ENCODE measurements at regions not wholly inside any gene's neighbourhood (a gene's known extent, or its start where the extent isn't known, plus 50 kb on each side); places are given as distances from the start of the nearest gene placed in this dataset.

GRCh38 chr21:40967771-40968170 is 120.8 kb upstream of the DSCAM start:
- no peak for DNase-seq
- H3K4me1 Mint-ChIP-seq (ENCODE audit: low read depth, unreplicated experiment), result peaks cover 16% of the 10 kb centered on the region
- H3K36me3 Mint-ChIP-seq (ENCODE audit: unreplicated experiment), result no peaks in the 10 kb centered on the region
- peaks cover 3% of the 10 kb centered on the region for H3K9me3 Mint-ChIP-seq (ENCODE audit: unreplicated experiment)
- no peaks in the 10 kb centered on the region for H3K27me3 Mint-ChIP-seq (ENCODE audit: unreplicated experiment)
- no peak for TF ChIP-seq CTCF (IDR thresholded peaks at IDR 0.05; ENCODE audit: partially characterized antibody, unreplicated experiment)
- H3K4me3 Mint-ChIP-seq (ENCODE audit: unreplicated experiment), result no peak overlapping the region
- peak overlapping the region; percentile 64 for H3K27ac Mint-ChIP-seq (ENCODE audit: unreplicated experiment)

GRCh38 chr21:40972151-40972550 is 125.2 kb upstream of the DSCAM start:
- no peak for TF ChIP-seq CTCF (IDR thresholded peaks at IDR 0.05; ENCODE audit: partially characterized antibody, unreplicated experiment)
- Mint-ChIP-seq H3K4me1 (ENCODE audit: low read depth, unreplicated experiment) (peaks cover 16% of the 10 kb centered on the region), H3K27ac (ENCODE audit: unreplicated experiment) (no peak overlapping the region), H3K4me3 (ENCODE audit: unreplicated experiment) (no peak overlapping the region), H3K9me3 (ENCODE audit: unreplicated experiment) (peaks cover 3% of the 10 kb centered on the region), H3K27me3 (ENCODE audit: unreplicated experiment) (no peaks in the 10 kb centered on the region), H3K36me3 (ENCODE audit: unreplicated experiment) (no peaks in the 10 kb centered on the region)
- no peak for DNase-seq

GRCh38 chr21:40976198-40977109 is 129.5 kb upstream of the DSCAM start:
- H3K4me3 Mint-ChIP-seq (ENCODE audit: unreplicated experiment), result no peak overlapping the region
- H3K27me3 Mint-ChIP-seq (ENCODE audit: unreplicated experiment), result no peaks in the 10 kb centered on the region
- H3K27ac Mint-ChIP-seq (ENCODE audit: unreplicated experiment), result no peak overlapping the region
- no peak for DNase-seq
- H3K9me3 Mint-ChIP-seq (ENCODE audit: unreplicated experiment), result peaks cover 2% of the 10 kb centered on the region
- TF ChIP-seq CTCF (IDR thresholded peaks at IDR 0.05; ENCODE audit: partially characterized antibody, unreplicated experiment), result no peak
- peaks cover 3% of the 10 kb centered on the region for H3K4me1 Mint-ChIP-seq (ENCODE audit: low read depth, unreplicated experiment)
- H3K36me3 Mint-ChIP-seq (ENCODE audit: unreplicated experiment), result peaks cover 4% of the 10 kb centered on the region

- no peak overlapping the region for H3K4me3 Mint-ChIP-seq (ENCODE audit: unreplicated experiment)
- no peak overlapping the region for H3K27ac Mint-ChIP-seq (ENCODE audit: unreplicated experiment)
- no peak for TF ChIP-seq CTCF (IDR thresholded peaks at IDR 0.05; ENCODE audit: partially characterized antibody, unreplicated experiment)
- DNase-seq, result no peak
- no peaks in the 10 kb centered on the region for H3K4me1 Mint-ChIP-seq (ENCODE audit: low read depth, unreplicated experiment)
- H3K36me3 Mint-ChIP-seq (ENCODE audit: unreplicated experiment), result peaks cover 8% of the 10 kb centered on the region
- no peaks in the 10 kb centered on the region for H3K27me3 Mint-ChIP-seq (ENCODE audit: unreplicated experiment)
- peaks cover 1% of the 10 kb centered on the region for H3K9me3 Mint-ChIP-seq (ENCODE audit: unreplicated experiment)
These were observed 138.4 kb upstream of the DSCAM start for GRCh38 chr21:40985370-40985769.

GRCh38 chr21:40990366-40990765 is 143.4 kb upstream of the DSCAM start:
- Mint-ChIP-seq H3K4me3 (ENCODE audit: unreplicated experiment) (no peak overlapping the region), H3K9me3 (ENCODE audit: unreplicated experiment) (peaks cover under 1% of the 10 kb centered on the region), H3K4me1 (ENCODE audit: low read depth, unreplicated experiment) (no peaks in the 10 kb centered on the region), H3K27me3 (ENCODE audit: unreplicated experiment) (peaks cover 2% of the 10 kb centered on the region), H3K36me3 (ENCODE audit: unreplicated experiment) (no peaks in the 10 kb centered on the region), H3K27ac (ENCODE audit: unreplicated experiment) (no peak overlapping the region)
- DNase-seq, result no peak
- no peak for TF ChIP-seq CTCF (IDR thresholded peaks at IDR 0.05; ENCODE audit: partially characterized antibody, unreplicated experiment)
